ENCODE measurements at regions not wholly inside any gene's neighbourhood (a gene's known extent, or its start where the extent isn't known, plus 50 kb on each side); places are given as distances from the start of the nearest gene placed in this dataset.

DNA sequence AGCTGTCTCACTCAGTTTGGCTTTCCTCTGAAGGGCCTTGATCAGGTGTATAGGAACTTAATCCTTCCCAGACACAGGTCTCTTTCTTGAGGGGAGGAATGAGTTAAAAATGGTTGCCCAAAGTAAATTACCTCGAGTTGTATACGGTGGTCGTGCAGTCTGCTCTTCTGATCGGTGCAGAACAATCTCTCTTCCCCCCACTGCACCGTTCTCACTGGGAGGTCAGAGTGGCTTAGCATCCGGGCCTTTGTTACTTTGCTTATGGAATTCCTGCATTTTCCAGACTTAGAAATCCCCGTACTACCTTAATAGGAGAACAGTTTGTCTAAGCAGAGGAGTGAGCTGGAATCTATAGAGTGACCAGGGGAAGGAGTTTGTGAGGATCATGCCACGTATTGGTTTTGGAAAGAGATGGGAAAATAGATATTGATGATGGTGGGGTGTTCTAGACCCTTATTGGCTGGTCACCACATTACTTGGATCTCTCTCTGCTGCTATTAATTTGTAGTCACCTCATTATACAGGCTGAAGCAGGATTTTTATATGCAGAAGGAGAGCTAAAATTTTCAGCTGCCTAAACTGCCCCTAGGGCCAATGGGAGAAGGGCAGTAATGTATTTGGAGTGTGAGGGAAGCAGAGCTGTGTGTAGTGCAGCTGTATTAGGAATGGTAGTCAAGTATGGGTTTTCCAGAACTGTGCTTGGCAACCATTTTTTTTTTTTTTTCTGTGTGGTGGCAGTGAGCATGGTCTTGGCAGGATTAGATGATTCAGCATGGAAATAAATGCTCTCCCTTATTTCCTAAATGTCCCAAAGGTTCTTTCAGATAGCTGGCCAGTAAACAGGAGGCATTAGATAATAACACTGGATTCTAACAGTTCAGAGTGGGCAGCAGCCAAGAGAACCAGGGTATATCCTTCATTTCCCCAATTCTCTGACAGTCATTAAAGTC lies 81.5 kb downstream of the NDUFS5 start:
- no peak for DNase-seq (ENCODE audit: low read depth in 2 of 3, low spot score in 1 of 3)

DNA sequence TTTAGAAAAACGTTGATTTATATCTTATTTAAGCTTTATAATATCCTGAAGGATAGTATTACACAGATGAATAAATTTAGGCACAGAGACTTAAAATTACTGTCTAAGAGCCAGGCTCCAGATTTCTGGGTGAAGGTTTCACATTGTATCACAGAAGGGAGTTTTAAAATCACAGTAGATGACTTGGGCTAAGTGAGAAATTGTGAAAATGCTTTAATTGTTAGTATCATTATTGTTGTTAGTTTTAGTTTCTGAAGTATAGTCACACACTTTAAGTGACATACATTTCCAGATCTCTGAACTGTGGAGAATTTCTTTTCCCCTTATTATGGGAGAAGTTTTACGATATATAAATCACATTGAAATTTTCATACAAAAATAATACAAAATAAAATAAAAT lies 83.5 kb downstream of the NDUFS5 start:
- no peak for DNase-seq (ENCODE audit: low read depth in 2 of 3, low spot score in 1 of 3)

GRCh38 chr1:39110325-39110851 lies 84.2 kb downstream of the NDUFS5 start:
- DNase-seq (ENCODE audit: low read depth in 2 of 3, low spot score in 1 of 3): no peak

DNA sequence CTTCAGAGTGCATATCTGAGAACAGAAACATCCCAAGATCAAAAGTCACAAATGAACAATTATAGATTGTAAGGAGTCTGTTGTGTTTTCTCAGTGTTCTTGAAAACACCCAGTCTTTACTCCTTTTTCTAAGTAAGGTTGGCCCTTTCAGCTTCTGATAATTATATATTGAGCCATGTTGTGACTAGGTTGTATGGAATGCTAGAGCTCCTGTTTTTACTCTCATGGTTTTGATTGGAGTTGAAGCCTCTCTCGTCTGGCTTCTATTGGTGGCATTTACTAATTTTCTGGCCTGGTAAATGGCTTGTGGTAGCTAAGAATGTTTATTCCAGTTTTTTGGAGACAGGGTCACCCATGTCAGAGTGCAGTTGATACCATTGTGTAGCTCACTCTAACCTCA lies 84.7 kb downstream of the NDUFS5 start:
- DNase-seq (ENCODE audit: low read depth in 2 of 3, low spot score in 1 of 3): no peak

- no peak for DNase-seq (ENCODE audit: low read depth in 2 of 3, low spot score in 1 of 3)
Observed at GRCh38 chr1:39113109-39113743, 87.1 kb downstream of the NDUFS5 start.

- DNase-seq (ENCODE audit: low read depth in 2 of 3, low spot score in 1 of 3): no peak
Observed at GRCh38 chr1:39115271-39116110, 89.0 kb upstream of the MACF1 start.

DNA sequence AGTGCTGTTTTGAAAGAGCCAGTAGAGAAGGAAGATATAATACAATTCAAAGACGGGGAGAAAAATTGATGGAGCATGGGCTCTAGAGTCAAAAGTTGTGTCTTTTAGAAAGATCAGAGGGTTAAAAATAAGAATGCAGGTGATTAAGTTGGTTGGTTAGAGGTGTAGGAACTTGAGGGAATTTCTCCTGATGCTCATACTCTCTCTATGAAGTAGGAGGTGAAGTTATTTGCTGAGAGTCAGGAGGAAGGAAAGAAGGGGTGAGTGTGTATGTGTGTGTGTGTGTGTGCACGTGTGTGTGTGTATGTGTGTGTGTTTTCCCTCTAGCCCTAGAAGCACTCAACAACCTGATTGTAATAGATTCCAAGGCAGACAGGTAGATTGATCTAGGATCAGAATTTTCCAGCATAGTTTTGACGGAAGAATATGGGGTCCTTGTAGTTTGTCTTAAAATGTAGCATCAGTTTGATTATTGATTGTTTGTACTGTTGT lies 88.3 kb upstream of the MACF1 start:
- no peak for DNase-seq (ENCODE audit: low read depth in 2 of 3, low spot score in 1 of 3)

- no peak for DNase-seq (ENCODE audit: low read depth in 2 of 3, low spot score in 1 of 3)
Observed at GRCh38 chr1:39116860-39117728, 87.4 kb upstream of the MACF1 start.

GRCh38 chr1:39117899-39118450 lies 86.5 kb upstream of the MACF1 start:
- DNase-seq (ENCODE audit: low read depth in 2 of 3, low spot score in 1 of 3): no peak

DNA sequence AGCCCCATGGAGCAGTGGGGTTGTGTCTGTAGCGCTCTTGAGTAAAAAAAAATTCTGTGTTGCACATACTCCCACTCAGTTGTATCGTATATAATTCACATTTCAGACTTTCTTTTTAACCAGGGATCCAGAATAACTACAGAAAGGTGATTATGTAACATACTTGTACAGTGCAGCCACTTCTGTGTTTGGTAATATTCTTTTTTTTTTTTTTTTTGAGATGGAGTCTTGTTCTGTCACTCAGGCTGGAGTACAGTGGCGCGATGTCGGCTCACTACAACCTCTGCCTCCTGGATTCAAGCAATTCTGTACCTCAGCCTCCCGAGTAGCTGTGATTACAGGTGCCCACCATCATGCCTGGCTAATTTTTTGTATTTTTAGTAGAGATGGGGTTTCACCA lies 82.4 kb upstream of the MACF1 start:
- DNase-seq (ENCODE audit: low read depth in 2 of 3, low spot score in 1 of 3): no peak

GRCh38 chr1:39124282-39124681 lies 80.2 kb upstream of the MACF1 start:
- DNase-seq (ENCODE audit: low read depth in 2 of 3, low spot score in 1 of 3): no peak

- DNase-seq (ENCODE audit: low read depth in 2 of 3, low spot score in 1 of 3): no peak
Observed at GRCh38 chr1:39127513-39127912, 77.0 kb upstream of the MACF1 start.

DNA sequence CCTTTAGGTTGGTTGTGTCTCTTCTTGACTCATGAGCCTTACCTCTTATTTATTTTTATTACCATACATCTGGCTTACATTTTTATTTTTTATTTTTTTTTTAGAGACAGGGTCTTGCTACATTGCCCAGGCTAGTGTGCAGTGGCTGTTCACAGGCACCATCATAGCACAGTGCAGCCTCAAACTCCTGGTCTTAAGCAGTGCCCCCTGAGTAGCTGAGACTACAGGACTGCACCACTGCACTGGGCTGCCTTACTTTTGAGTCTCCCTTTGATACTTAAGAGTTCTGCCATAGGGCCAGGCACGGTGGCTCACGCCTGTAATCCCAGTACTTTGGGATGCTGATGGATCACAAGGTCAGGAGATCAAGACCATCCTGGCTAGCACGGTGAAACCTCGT lies 76.4 kb upstream of the MACF1 start:
- no peak for DNase-seq (ENCODE audit: low read depth in 2 of 3, low spot score in 1 of 3)

GRCh38 chr1:39128959-39129358 lies 75.5 kb upstream of the MACF1 start:
- no peak for DNase-seq (ENCODE audit: low read depth in 2 of 3, low spot score in 1 of 3)

GRCh38 chr1:39129514-39129913 lies 75.0 kb upstream of the MACF1 start:
- no peak for DNase-seq (ENCODE audit: low read depth in 2 of 3, low spot score in 1 of 3)

GRCh38 chr1:39130325-39130724 lies 74.2 kb upstream of the MACF1 start:
- DNase-seq (ENCODE audit: low read depth in 2 of 3, low spot score in 1 of 3): no peak

DNA sequence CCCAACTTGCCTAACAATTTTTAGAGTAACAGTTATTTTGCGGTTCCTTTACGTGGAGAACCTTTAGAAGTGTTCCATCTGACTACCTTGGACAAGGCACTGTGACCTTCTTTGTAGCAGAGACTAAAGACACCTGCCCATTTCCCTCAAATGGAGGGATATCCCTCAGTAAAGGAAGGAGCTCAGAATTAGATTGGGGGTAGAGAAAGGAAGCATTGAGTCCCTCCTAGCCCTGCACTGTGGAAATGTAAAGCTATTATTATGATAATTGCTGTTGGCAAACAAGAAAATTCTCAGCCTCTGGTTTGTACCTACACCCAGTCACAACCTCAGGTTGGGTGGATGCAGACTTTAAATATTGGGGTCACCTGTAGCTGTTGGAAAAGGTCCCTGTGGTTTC lies 72.6 kb upstream of the MACF1 start:
- no peak for DNase-seq (ENCODE audit: low read depth in 2 of 3, low spot score in 1 of 3)

DNA sequence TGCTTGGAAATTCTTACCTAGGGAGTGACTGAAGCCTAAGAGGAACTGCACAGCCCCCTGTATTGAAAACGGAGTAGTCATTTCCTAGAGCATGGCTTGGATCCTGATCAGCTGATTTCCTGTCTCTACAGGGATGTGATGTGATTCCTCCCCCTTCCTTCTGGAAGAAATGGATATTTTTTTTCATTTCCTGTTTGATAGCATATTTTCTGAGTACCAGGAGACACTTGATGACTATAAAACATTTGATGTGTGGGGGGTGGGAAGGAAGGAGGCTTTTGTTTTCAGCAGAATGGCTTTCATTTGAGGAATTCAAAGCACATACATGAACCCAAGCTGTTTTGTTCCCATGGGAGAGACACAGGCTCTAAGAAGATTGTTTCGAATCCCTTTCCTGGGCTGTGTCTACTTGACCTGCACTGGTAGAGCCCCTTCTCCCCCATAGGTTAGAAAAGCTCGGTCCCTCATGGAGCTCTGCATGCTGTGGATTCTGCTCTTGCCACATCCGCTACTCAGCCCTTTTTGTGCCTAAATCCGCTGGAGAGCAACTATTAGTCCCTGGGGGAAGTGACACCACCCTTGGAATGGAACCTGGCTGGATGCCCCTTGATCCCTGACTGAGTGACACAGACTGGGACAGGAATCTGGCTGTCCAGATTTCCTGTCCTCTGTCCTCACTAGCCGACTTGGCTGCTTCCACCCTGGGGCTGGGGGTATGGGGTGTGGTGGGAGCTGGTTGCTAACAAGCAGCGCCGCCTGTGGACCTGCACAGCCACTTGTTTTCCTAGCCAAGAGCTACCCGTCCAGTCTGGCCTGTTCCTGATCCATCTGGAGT lies 71.8 kb upstream of the MACF1 start:
- DNase-seq (ENCODE audit: low read depth in 2 of 3, low spot score in 1 of 3): no peak

DNA sequence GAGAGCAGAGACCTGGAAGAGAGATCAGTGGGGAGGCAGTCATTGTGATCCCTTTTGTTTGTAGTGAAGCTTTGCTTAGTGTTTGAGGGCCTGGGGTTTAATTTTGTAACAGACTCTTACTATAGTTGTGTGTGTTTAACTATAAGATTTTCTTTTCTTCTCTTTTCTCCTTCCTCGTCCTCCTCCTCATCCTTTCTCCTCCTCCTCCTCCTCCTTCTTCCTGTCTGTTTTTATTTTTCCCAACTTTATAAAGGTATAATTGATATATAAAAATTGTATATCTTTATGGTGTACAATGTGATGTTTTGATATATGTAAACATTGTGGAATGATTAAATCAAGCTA lies 71.2 kb upstream of the MACF1 start:
- DNase-seq (ENCODE audit: low read depth in 2 of 3, low spot score in 1 of 3): no peak

Measured in stimulated activated CD4-positive, alpha-beta T cell treated with anti-CD3 and anti-CD28 coated beads, Interleukin-12 subunit alpha, Interleukin-12 subunit beta, amount 100 ng/mL, for 48 hours (primary cell).